Testis (tissue), 2 donors: ENCODE measurements at regions not wholly inside any gene's neighbourhood (a gene's known extent, or its start where the extent isn't known, plus 50 kb on each side); places are given as distances from the start of the nearest gene placed in this dataset.

Experiments
- POLR2A ChIP-seq: fragments of 450-650 bp; IDR thresholded peaks from one replicate; pipeline ENCODE4 v1.6.1; 2017; ENCODE audit warnings: antibody characterized with exemption, mild to moderate bottlenecking, moderate library complexity
- TF ChIP-seq, protein P1 (sequence below), 3 experiments: fragments of 450-650 bp in 2 of 3; fragments of 200-600 bp in 1 of 3; sonication (generic) in 1 of 3; IDR thresholded peaks; one replicate each; pipeline ENCODE4 v1.5.1; 2016 to 2019; ENCODE audit warnings: antibody characterized with exemption in 3 of 3, mild to moderate bottlenecking in 2 of 3, moderate library complexity in 1 of 3

DNA sequence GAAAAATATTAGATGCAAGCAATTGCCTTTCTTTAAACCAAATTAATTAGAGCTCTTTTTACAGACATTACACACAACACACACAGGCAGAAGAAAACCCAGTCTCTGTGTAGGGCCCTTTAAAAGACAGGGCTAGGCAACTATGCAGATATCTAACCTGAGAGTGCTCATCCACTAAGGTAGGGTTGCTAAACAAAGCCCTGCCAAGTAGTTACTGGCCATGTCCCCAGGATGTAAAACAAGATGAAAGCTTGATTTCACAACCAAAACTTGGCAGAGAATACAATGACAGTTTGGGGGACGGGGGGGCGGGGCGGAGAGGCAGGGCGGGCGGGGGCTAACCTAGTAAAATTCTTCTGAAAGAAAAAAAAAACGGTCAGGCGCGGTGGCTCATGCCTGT is 669.0 kb upstream of the CA10 start:
- TF ChIP-seq, protein P1, sequence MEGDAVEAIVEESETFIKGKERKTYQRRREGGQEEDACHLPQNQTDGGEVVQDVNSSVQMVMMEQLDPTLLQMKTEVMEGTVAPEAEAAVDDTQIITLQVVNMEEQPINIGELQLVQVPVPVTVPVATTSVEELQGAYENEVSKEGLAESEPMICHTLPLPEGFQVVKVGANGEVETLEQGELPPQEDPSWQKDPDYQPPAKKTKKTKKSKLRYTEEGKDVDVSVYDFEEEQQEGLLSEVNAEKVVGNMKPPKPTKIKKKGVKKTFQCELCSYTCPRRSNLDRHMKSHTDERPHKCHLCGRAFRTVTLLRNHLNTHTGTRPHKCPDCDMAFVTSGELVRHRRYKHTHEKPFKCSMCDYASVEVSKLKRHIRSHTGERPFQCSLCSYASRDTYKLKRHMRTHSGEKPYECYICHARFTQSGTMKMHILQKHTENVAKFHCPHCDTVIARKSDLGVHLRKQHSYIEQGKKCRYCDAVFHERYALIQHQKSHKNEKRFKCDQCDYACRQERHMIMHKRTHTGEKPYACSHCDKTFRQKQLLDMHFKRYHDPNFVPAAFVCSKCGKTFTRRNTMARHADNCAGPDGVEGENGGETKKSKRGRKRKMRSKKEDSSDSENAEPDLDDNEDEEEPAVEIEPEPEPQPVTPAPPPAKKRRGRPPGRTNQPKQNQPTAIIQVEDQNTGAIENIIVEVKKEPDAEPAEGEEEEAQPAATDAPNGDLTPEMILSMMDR (IDR thresholded peaks at IDR 0.05): no peak
- TF ChIP-seq POLR2A: no peak
